HG02610 (cell line): ENCODE measurements at regions not wholly inside any gene's neighbourhood (a gene's known extent, or its start where the extent isn't known, plus 50 kb on each side); places are given as distances from the start of the nearest gene placed in this dataset.
"Not testable (repeated sequence)": the region's sequence is repeated elsewhere in the genome, so short reads cannot be mapped to it uniquely, and the experiment has no call there.

Source experiments
- ATAC-seq: cut with Tn5 transposase; IDR thresholded peaks from one replicate; pipeline ENCODE4 v1.9.1; 2021; ENCODE audit warnings: mild to moderate bottlenecking, moderate library complexity; ENCODE audit not compliant: unreplicated experiment

GRCh38 chr1:30575066-30575465 is 148.3 kb downstream of the MATN1 start:
- no peak for ATAC-seq

DNA sequence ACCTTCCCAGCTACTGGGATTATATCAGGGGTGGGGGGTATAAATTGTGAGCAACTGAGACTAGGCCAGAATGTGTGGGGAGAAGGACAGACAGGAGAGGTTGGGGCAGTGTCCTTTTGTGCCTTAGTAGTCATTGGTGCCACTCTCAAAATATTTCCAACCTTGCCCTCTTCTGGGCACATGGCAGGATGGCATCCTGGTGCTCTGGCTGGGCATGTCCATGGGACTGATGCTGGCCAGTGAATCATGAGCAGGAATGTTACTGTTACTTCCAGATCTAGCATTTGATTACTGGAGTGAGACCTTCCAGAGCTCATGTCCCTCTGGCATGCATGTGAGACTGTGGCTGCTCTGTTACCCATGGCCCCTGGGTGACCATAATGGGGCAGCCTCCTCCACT is 151.2 kb downstream of the MATN1 start:
- no peak for ATAC-seq

DNA sequence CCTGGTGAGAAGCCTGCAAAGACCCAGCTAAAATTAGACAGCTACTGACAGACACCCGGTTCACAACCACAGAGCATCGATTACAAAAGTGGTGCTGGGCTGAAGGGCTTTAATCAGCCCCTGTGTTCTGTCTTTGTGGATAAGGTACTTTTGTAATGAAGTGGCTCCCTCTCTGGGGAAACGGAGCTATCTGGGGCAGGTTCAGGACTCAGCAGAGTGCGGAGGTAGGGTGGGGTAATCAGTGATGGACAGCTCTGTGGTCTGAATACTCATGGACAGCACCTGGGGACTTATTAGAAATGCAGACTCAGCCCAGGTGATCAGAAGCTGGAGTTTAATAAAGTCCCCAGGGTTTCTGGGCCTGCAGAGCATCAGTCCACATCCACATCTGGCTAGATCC is 152.0 kb downstream of the MATN1 start:
- no peak for ATAC-seq

GRCh38 chr1:30569384-30569783 is 154.0 kb downstream of the MATN1 start:
- no peak for ATAC-seq

DNA sequence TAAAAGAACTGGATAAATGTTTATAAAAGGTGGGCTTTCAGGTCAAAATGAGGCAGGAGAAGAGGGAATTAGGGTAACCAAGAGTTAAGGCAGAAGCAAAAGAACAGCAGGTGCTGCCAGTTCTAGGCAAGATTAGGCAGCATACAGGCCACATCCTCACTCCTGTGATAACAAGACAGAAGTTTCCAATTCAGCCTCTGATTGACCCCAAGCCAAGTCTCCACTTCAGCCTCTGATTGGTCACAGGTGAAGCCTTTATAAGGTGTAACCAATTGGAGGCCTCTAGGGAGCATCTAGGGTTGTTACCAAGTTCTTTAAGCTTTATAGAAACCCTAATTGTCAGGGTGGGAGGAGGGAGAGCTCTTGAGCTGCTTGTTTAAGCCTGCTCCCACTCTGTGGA is 160.8 kb downstream of the MATN1 start:
- no peak for ATAC-seq

DNA sequence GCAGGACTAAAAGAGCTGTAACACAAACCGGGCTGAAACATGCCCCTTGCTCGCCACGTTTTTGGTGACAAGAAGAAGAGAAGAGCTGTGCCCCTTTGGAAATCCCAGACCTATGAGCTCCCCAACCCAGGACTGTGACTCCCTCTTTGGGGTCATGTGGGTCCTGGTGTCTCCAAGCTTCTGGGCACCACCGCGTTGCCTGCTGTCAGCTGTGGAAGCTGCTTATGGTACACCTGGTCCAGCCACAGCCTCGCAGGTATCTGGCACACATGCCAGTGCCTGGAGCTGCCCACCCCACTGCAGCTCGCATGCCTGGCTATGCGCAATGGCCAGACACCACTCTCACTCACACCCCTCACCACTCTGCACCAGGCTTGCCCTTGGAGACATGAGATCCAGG is 171.8 kb downstream of the MATN1 start:
- no peak for ATAC-seq

DNA sequence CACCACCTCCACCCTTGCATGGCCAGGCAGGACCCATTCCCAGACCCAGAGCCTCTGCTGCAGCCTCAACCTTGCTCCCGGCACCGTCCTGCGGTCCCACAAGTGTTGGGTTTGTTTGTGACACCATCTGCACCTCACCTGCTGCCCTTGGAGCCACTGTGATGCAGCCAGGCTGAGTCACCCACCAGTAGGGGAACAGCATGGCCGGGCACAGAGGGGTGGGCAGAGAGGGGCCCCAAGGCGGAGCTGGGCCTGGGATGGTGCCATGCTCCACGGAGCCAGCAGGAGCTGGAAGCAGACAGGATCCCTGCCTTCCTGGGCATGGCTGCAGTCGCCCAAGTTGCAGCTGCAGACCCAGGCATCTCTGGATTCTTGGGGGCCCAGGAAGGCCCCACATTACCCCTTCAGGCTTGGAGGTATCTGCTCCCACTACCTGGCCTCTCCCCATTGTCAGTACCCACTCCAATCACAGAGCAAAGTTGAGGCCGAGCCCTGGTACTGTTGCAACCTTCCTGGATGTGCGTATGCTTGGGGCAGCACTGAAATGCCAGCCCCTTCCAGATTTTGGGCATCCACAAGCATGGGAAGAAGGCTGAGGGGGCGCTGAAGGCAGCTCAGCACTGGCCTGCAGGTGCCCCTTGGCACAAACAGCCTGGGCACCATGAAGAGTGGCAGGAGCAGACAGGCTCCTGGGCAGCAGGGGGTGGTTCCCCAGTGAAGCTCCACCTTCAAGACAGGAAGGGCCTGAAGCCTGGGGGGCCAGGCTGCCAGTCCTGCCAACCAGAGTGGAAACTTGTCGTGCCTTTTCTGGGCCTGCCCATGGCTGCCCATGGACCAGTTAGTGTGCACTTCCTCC is 172.8 kb downstream of the MATN1 start:
- ATAC-seq = no peak

DNA sequence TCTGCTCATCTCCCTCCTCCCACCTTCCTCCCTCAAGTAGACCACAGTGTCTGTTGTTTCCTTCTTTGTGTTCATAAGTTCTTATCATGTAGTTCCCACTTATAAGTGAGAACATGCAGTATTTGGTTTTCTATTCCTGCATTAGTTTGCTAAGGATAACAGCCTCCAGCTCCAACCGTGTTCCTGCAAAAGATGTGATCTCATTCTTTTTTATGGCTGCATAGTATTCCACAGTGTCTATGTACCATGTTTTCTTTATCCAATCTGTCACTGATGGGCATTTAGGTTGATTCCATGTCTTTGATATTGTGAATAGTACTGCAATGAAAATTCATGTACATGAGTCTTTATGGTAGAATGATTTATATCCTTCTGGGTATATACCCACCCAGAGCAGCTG is 173.5 kb downstream of the MATN1 start:
- not testable (repeated sequence) for ATAC-seq

DNA sequence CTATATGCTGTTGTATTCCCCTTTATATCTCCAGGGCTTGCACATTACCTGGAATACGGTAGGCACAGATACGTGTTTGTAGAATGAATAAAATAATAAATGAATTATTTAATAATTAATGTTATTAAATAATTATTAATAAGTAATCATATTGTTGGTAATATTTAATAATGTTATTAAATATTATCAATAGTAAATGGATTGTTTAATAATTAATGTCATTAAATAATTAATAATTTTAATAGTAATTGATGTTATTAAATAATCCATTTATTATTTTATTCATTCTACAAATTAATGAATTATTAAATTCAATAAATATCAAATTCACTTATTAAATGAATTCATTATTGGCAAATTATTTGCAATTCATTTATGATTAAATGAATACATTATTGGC is 175.1 kb downstream of the MATN1 start:
- ATAC-seq = no peak

- ATAC-seq = not testable (repeated sequence)
Observed at GRCh38 chr1:30547326-30547725, 176.1 kb downstream of the MATN1 start.

DNA sequence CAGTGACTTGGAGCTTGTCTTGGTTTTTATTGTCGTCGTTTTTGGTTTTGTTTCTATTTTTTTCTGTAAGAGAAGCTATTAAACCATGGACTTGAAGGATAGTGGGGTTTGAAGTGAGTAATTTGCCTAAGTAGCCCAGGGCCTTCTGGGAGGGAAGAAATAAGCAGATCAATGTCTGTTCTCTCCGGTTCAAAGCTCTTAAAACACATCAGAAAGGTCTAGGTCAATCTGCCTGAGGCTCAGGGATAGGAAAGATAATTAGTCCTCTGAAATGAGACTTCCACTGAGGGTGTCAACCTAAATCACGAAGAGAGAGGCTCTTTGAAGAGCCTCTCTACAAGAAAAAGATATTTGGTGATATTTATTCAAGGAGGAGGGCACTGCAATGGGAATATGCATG is 178.0 kb downstream of the MATN1 start:
- ATAC-seq = no peak

- no peak for ATAC-seq
Observed at GRCh38 chr1:30541721-30542485, 181.5 kb downstream of the MATN1 start.

GRCh38 chr1:30540611-30541192 is 182.7 kb downstream of the MATN1 start:
- no peak for ATAC-seq

- no peak for ATAC-seq
Observed at GRCh38 chr1:30539884-30540283, 183.5 kb downstream of the MATN1 start.

GRCh38 chr1:30538993-30539867 is 184.2 kb downstream of the MATN1 start:
- no peak for ATAC-seq

DNA sequence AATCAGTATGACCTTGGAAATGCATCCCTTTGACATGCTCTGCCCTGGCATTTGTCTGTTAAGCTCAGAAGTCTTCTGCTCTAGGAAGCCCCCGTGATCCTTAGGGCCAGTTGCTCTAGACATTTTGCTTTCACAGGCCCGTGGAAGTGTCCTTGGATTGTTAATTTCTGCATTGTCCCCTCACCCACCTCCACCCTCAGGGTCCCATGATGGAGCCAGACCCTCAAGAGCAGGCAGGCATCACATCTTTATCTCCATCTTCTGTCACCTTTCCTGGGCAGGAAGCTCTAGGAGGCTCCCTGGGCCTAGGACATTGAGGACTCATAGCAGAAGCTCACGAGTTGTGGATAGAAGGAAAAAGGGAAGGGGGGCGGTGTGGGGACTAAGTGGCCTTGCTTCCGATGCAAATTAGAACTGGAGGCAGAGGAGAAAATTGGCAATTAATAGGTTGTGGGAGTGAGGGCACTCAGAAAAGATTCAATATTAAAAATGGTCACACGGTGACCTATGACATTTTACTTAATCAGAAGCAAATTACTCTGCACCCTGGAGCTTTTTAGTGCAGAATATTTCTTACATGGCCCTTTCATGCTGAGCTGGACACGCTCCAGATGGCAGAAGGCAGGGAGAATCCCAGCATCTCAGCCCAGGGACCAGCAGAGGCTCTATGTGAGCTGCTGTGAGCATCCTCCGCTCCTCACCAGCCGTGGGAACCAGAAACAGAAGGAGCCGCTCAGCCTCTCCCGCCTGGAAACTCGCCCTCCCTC is 185.0 kb downstream of the MATN1 start:
- ATAC-seq = no peak

- no peak for ATAC-seq
Observed at GRCh38 chr1:30537279-30537678, 186.1 kb downstream of the MATN1 start.

DNA sequence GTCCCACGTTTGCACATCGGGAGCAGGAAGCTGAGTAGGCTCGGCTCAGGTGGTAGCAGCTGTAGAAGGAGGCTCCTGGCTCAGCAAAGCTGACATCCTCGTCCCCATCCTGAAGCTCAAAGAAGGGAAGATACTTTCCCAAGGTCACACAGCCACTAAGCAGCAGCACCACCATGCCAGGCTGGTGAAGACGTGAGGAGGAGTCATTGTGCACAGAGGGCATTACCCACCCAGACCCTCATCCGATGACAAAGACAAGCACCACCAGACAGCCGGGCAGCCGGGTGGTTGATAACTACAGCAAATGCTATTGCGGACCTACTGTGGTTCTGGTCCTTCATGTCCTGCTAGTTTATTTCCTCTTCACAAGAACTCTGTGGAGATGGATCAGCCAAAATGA is 186.9 kb downstream of the MATN1 start:
- no peak for ATAC-seq

DNA sequence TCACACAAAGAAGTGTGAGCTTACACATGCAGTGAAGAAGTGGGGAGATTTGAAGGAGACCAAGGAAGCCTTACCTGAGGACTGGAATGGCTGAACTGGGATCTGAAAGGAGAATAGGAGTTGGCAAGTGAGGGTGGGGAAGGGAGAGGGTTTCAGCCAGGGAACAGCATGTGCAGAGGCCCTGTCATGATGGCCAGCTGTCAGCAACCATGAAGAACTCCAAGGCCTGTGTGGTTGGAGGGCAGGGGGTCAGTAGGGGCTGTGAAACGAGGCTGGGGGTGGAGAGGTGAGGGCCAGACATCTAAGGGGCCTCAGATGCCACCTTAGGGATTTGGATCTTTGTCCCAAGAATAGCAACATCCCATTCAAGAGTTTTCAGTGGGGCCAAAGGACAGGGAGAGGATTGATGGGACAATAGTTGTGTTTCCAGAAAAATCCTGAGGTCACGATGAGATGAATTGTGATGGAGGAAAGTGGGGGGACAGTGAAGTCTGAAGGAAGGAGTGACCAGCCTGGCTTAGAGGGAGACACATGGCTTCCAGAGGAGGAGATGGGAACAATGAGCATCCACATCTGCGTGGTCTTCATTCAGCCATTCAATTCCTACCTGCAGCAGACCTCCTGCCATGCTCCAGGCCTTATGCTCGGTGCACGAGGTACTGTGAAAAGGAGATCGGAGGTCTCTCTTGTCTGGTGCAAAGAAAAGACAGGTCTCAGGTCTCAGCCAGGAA is 187.6 kb downstream of the MATN1 start:
- no peak for ATAC-seq

DNA sequence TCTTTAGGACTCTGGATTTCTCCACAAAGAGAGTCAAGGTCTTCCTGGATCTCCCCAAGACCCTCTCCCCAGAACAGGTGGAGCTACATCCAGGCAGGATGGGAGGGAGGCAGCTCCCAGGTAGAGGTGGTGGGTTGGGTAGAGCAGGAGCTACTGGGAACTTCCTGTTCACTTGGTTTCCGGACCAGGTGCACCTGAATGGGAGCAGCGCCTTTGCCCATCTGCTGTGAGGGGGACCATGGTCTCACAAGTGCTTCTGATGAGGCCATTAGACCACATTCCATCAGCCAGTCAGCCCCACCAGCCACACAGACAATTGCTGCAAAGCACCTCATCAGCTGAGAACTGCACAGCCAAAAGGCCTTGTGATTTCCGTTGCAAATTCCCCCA is 188.8 kb downstream of the MATN1 start:
- no peak for ATAC-seq
